Common myeloid progenitor, CD34-positive (primary cell): ENCODE measurements at regions not wholly inside any gene's neighbourhood (a gene's known extent, or its start where the extent isn't known, plus 50 kb on each side); places are given as distances from the start of the nearest gene placed in this dataset.
"Not testable (repeated sequence)": the region's sequence is repeated elsewhere in the genome, so short reads cannot be mapped to it uniquely, and the experiment has no call there.

Source experiments
- CTCF ChIA-PET: fragments of 350-600 bp; sonication (Branson Sonifier 250); formaldehyde crosslinking; loops from one replicate; lab custom pipeline; 2021; ENCODE audit warnings: antibody characterized with exemption; lab: Charles Lee
- POLR2A ChIA-PET: fragments of 350-600 bp; sonication (Branson Sonifier 250); formaldehyde crosslinking; loops from one replicate; lab custom pipeline; 2021; ENCODE audit warnings: antibody characterized with exemption; lab: Charles Lee
- DNase-seq, 3 donors: peaks; one replicate each; pipeline versions ENCODE4 v3.0.0 to v3.0.0-alpha.2; 2013
- H3K27ac ChIP-seq, 2 experiments: 1 replicate in 1 of 2; 2 replicates in 1 of 2; pipeline ENCODE4 v1.7.0; 2013; ENCODE audit warnings: inconsistent platforms in 2 of 2, low read length in 2 of 2, mild to moderate bottlenecking in 2 of 2, low read depth in 1 of 2, moderate library complexity in 1 of 2; ENCODE audit not compliant: severe bottlenecking in 2 of 2, insufficient read depth in 1 of 2, poor library complexity in 1 of 2
- H3K27me3 ChIP-seq, 5 experiments: replicated peaks in 2 of 5; 1 replicate in 3 of 5; 2 replicates in 2 of 5; pipeline versions ENCODE4 v1.6.1 to v1.7.0; 2013; ENCODE audit warnings: low read length in 4 of 5, mild to moderate bottlenecking in 2 of 5, moderate library complexity in 2 of 5, inconsistent platforms in 1 of 5; ENCODE audit not compliant: insufficient read depth in 5 of 5, control insufficient read depth in 4 of 5
- H3K36me3 ChIP-seq, 4 experiments: 1 replicate in 2 of 4; 2 replicates in 2 of 4; pipeline versions ENCODE4 v1.6.1 to v1.7.0; 2013; ENCODE audit warnings: low read length in 3 of 4, control low read depth in 1 of 4, mild to moderate bottlenecking in 1 of 4; ENCODE audit not compliant: control insufficient read depth in 4 of 4, insufficient read depth in 4 of 4
- H3K4me1 ChIP-seq, 4 experiments: 1 replicate in 3 of 4; 2 replicates in 1 of 4; pipeline versions ENCODE4 v1.6.1 to v1.7.1; 2013; ENCODE audit warnings: low read length in 3 of 4, mild to moderate bottlenecking in 3 of 4, control low read depth in 1 of 4, inconsistent platforms in 1 of 4, moderate library complexity in 1 of 4; ENCODE audit not compliant: control insufficient read depth in 4 of 4, insufficient read depth in 4 of 4; ENCODE audit errors: control extremely low read depth in 1 of 4
- H3K4me3 ChIP-seq, 7 experiments: 1 replicate in 4 of 7; 2 replicates in 3 of 7; pipeline versions ENCODE4 v1.5.1 to v1.7.0; 2013; ENCODE audit warnings: mild to moderate bottlenecking in 7 of 7, low read length in 6 of 7, moderate library complexity in 6 of 7, inconsistent platforms in 2 of 7, low read depth in 2 of 7, control low read depth in 1 of 7; ENCODE audit not compliant: insufficient read depth in 4 of 7, control insufficient read depth in 1 of 7; ENCODE audit errors: extremely low read depth in 1 of 7
- H3K9me3 ChIP-seq, 5 experiments: 1 replicate in 4 of 5; 2 replicates in 1 of 5; pipeline versions ENCODE4 v1.6.1 to v1.7.1; 2013; ENCODE audit warnings: low read length in 4 of 5, mild to moderate bottlenecking in 2 of 5, inconsistent platforms in 1 of 5, low read depth in 1 of 5, moderate library complexity in 1 of 5; ENCODE audit not compliant: control insufficient read depth in 4 of 5, insufficient read depth in 2 of 5; ENCODE audit errors: control extremely low read depth in 1 of 5
- WGBS: methylation state at CpG from one replicate; pipeline ENCODE4 v1.1.5; 2013; ENCODE audit not compliant: insufficient coverage; 5-methylcytosine and 5-hydroxymethylcytosine counted together

- Histone ChIP-seq H3K9me3 (peaks cover 0 to 5% (median 0%) of the 10 kb centered on the region in 5 experiments), H3K27ac (no peak overlapping the region), H3K4me1 (no peaks in the 10 kb centered on the region), H3K4me3 (no peak overlapping the region), H3K27me3 (peaks cover 0 to 2% (median 0%) of the 10 kb centered on the region in 5 experiments), H3K36me3 (no peaks in the 10 kb centered on the region)
- ChIA-PET CTCF (interaction anchor here (0.6 kb wide), 1 partner anchor 14 kb away, joined by 3 read pairs; no protein-coding TSS in a partner anchor), POLR2A (no interaction called here)
- DNase-seq, result no peak
- WGBS, result 60% methylated on average over 2 of the region's 3 CpGs
These were observed 589.3 kb downstream of the SOX5 start for GRCh38 chr12:23359975-23360701.

DNA sequence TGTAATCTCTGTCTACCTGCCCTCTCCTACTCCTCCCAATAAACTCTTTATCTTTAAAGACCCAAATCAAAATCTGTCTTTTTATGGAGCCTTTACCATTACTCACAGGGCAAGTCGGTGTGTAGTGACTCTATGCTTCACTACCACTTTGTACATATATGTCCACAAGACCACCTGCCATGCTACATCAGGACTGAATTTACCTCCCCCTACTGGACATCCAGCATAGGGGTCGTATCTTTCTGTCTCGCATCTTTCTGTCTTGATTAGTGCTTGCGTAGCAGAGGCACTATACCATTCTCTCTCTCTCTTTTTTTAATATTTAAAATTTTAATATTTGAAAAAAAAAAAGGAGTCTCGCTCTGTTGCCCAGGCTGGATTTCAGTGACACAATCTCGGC is 587.5 kb downstream of the SOX5 start:
- Histone ChIP-seq H3K9me3 (peaks cover 0 to 5% (median 0%) of the 10 kb centered on the region in 5 experiments), H3K4me3 (no peak overlapping the region), H3K27me3 (no peaks in the 10 kb centered on the region), H3K36me3 (no peaks in the 10 kb centered on the region), H3K27ac (no peak overlapping the region), H3K4me1 (no peaks in the 10 kb centered on the region)
- CTCF ChIA-PET, result interaction anchor here (1.8 kb wide), 1 partner anchor 9 kb away, joined by 3 read pairs; no protein-coding TSS in a partner anchor
- DNase-seq, result no peak
- WGBS, result 69% methylated on average over 2 of the region's 6 CpGs
- POLR2A ChIA-PET, result no interaction called here

GRCh38 chr12:23368590-23368989 is 580.9 kb downstream of the SOX5 start:
- WGBS, result no CpG with 5 or more reads among the region's 1 CpG
- no peak overlapping the region for H3K4me3 ChIP-seq
- H3K27ac ChIP-seq, result no peak overlapping the region
- ChIA-PET POLR2A (no interaction called here), CTCF (no interaction called here)
- no peaks in the 10 kb centered on the region for H3K27me3 ChIP-seq
- peaks cover 0 to 5% (median 3%) of the 10 kb centered on the region in 5 experiments for H3K9me3 ChIP-seq
- no peak for DNase-seq
- H3K4me1 ChIP-seq, result no peaks in the 10 kb centered on the region
- H3K36me3 ChIP-seq, result no peaks in the 10 kb centered on the region

- 86% methylated on average over 2 of the region's 3 CpGs for WGBS
- POLR2A ChIA-PET, result no interaction called here
These were observed 573.8 kb downstream of the SOX5 start for GRCh38 chr12:23375621-23376020.

DNA sequence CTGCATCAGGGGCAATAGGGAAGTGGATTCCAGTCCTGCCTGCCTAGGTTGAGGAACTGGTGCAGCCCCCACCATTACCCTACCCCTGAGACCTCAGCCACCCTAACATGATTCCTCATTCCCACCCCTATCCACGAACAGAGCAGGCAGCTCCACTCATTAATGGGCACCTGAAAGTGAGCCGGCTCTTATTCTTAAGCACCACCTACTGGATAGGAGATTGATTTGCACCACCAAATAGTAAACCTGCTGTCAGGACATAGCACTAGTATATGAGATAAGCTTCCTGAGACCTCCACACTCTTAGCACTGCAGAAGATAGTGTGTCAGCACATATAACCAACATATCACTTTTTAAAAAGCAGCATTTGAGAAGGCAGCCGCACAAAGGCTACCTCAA is 573.2 kb downstream of the SOX5 start:
- POLR2A ChIA-PET, result no interaction called here
- H3K4me3 ChIP-seq, result no peak overlapping the region
- H3K36me3 ChIP-seq, result no peaks in the 10 kb centered on the region
- H3K27me3 ChIP-seq, result no peaks in the 10 kb centered on the region
- DNase-seq, result no peak
- no peak overlapping the region for H3K27ac ChIP-seq
- WGBS, result 87% methylated on average over 3 of the region's 3 CpGs
- H3K4me1 ChIP-seq, result no peaks in the 10 kb centered on the region
- H3K9me3 ChIP-seq, result peaks cover 0 to 22% (median 6%) of the 10 kb centered on the region in 5 experiments
- CTCF ChIA-PET, result no interaction called here

More at GRCh38 chr12:23375621-23376020, 573.8 kb downstream of the SOX5 start:
- CTCF ChIA-PET, result no interaction called here
- Histone ChIP-seq H3K27ac (no peak overlapping the region), H3K27me3 (no peaks in the 10 kb centered on the region), H3K36me3 (no peaks in the 10 kb centered on the region), H3K4me1 (no peaks in the 10 kb centered on the region), H3K9me3 (peaks cover 0 to 22% (median 6%) of the 10 kb centered on the region in 5 experiments), H3K4me3 (no peak overlapping the region)
- DNase-seq, result no peak

GRCh38 chr12:23380419-23381100 is 568.9 kb downstream of the SOX5 start:
- ChIA-PET CTCF (no interaction called here), POLR2A (no interaction called here)
- Histone ChIP-seq H3K27ac (no peak overlapping the region), H3K27me3 (no peaks in the 10 kb centered on the region), H3K4me3 (no peak overlapping the region), H3K36me3 (no peaks in the 10 kb centered on the region), H3K4me1 (no peaks in the 10 kb centered on the region), H3K9me3 (peaks cover 0 to 17% (median 3%) of the 10 kb centered on the region in 5 experiments)
- no peak for DNase-seq
- WGBS, result 89% methylated on average over 2 of the region's 4 CpGs

DNA sequence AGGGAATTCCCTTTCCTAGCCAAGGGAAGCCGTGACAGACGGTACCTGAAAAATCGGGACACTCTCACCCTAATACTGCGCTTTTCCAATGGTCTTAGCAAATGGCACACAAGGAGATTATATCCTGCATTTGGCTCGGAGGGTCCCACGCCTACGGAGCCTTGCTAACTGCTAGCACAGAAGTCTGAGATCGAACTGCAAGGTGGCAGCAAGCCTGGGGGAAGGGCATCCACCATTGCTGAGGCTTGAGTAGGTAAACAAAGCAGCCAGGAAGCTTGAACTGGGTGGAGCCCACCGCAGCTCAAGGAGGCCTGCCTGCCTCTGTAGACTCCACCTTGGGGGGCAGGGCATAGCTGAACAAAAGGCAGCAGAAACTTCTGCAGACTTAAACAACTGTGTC is 560.6 kb downstream of the SOX5 start:
- POLR2A ChIA-PET, H3K4me3 ChIP-seq, H3K36me3 ChIP-seq, H3K4me1 ChIP-seq, H3K27me3 ChIP-seq, H3K27ac ChIP-seq, DNase-seq, H3K9me3 ChIP-seq, CTCF ChIA-PET: not testable (repeated sequence)
- 99% methylated on average over 9 of the region's 9 CpGs for WGBS
